ENCODE measurements at regions not wholly inside any gene's neighbourhood (a gene's known extent, or its start where the extent isn't known, plus 50 kb on each side); places are given as distances from the start of the nearest gene placed in this dataset.
"Not testable (repeated sequence)": the region's sequence is repeated elsewhere in the genome, so short reads cannot be mapped to it uniquely, and the experiment has no call there.

- no peak for DNase-seq
- Histone ChIP-seq H4K20me1 (ENCODE audit: insufficient read depth) (no peaks in the 10 kb centered on the region), H3K4me2 (ENCODE audit: unreplicated experiment) (no peak overlapping the region), H3K9me3 (ENCODE audit: low read depth) (no peaks in the 10 kb centered on the region), H3K79me2 (ENCODE audit: insufficient read depth) (no peaks in the 10 kb centered on the region), H3K4me3 (no peak overlapping the region), H2AFZ (no peak overlapping the region), H3K9me2 (ENCODE audit: insufficient read depth) (no peaks in the 10 kb centered on the region), H3K4me1 (ENCODE audit: insufficient read depth) (peaks cover 8% of the 10 kb centered on the region), H3K36me3 (ENCODE audit: low read depth) (no peaks in the 10 kb centered on the region), H3K9ac (no peak overlapping the region), H3K27ac (no peak overlapping the region), H3F3A (ENCODE audit: insufficient read depth) (peaks cover 13% of the 10 kb centered on the region; the same call in 1 of the 2 replicates), H3K27me3 (replicated peaks; ENCODE audit: insufficient read depth) (no peaks in the 10 kb centered on the region)
- 79% methylated on average over 10 of the region's 10 CpGs for WGBS, 2 experiments (ENCODE audit: low coverage in 1 of 2, low lambda C conversion rate in 2 of 2, missing lambda C conversion rate in 2 of 2)
- in situ Hi-C loops (cut with MboI) = no loop called here
- TF ChIP-seq EZH2phosphoT487 (IDR thresholded peaks at IDR 0.05; ENCODE audit: insufficient read depth, low read depth) = no peak
- no peak for TF ChIP-seq EZH2 (IDR thresholded peaks at IDR 0.05; ENCODE audit: insufficient read depth, poor library complexity, severe bottlenecking)
Observed at GRCh38 chr6:14478381-14479225, 361.0 kb downstream of the CD83 start.

GRCh38 chr6:14481946-14482345 lies 364.4 kb downstream of the CD83 start:
- H3K9me2 ChIP-seq (ENCODE audit: insufficient read depth); in situ Hi-C loops (cut with MboI); H3K4me1 ChIP-seq (ENCODE audit: insufficient read depth); H4K20me1 ChIP-seq (ENCODE audit: insufficient read depth); H3K9ac ChIP-seq; H3K27me3 ChIP-seq (replicated peaks; ENCODE audit: insufficient read depth); H3K4me2 ChIP-seq (ENCODE audit: unreplicated experiment); DNase-seq; H3K79me2 ChIP-seq (ENCODE audit: insufficient read depth); H3K36me3 ChIP-seq (ENCODE audit: low read depth); H3K27ac ChIP-seq; H3K4me3 ChIP-seq; H2AFZ ChIP-seq; H3F3A ChIP-seq (ENCODE audit: insufficient read depth); H3K9me3 ChIP-seq (ENCODE audit: low read depth): not testable (repeated sequence)
- no CpG with 5 or more reads among the region's 1 CpG for WGBS, 2 experiments (ENCODE audit: low coverage in 1 of 2, low lambda C conversion rate in 2 of 2, missing lambda C conversion rate in 2 of 2)

GRCh38 chr6:14487625-14488024 lies 370.1 kb downstream of the CD83 start:
- no peaks in the 10 kb centered on the region for H3K9me3 ChIP-seq (ENCODE audit: low read depth)
- WGBS, 2 experiments (ENCODE audit: low coverage in 1 of 2, low lambda C conversion rate in 2 of 2, missing lambda C conversion rate in 2 of 2) = 84 to 95% methylated on average over 3 of the region's 3 CpGs
- no peaks in the 10 kb centered on the region for H3K27me3 ChIP-seq (replicated peaks; ENCODE audit: insufficient read depth)
- no peaks in the 10 kb centered on the region for H3F3A ChIP-seq (ENCODE audit: insufficient read depth)
- H3K4me1 ChIP-seq (ENCODE audit: insufficient read depth) = no peaks in the 10 kb centered on the region
- no peak for DNase-seq
- TF ChIP-seq EZH2 (IDR thresholded peaks at IDR 0.05; ENCODE audit: insufficient read depth, poor library complexity, severe bottlenecking) (no peak), EZH2phosphoT487 (IDR thresholded peaks at IDR 0.05; ENCODE audit: insufficient read depth, low read depth) (no peak)
- H3K9ac ChIP-seq = no peak overlapping the region
- no peaks in the 10 kb centered on the region for H4K20me1 ChIP-seq (ENCODE audit: insufficient read depth)
- H3K27ac ChIP-seq = no peak overlapping the region
- no peaks in the 10 kb centered on the region for H3K79me2 ChIP-seq (ENCODE audit: insufficient read depth)
- H3K4me3 ChIP-seq = no peak overlapping the region
- H2AFZ ChIP-seq = no peak overlapping the region
- H3K36me3 ChIP-seq (ENCODE audit: low read depth) = no peaks in the 10 kb centered on the region
- no peaks in the 10 kb centered on the region for H3K9me2 ChIP-seq (ENCODE audit: insufficient read depth)
- no peak overlapping the region for H3K4me2 ChIP-seq (ENCODE audit: unreplicated experiment)
- in situ Hi-C loops (cut with MboI) = no loop called here

- in situ Hi-C loops (cut with MboI) = no loop called here
- H3K9me3 ChIP-seq (ENCODE audit: low read depth) = no peaks in the 10 kb centered on the region
Observed at GRCh38 chr6:14488180-14488579, 370.6 kb downstream of the CD83 start.

GRCh38 chr6:14489445-14489844 lies 371.9 kb downstream of the CD83 start:
- in situ Hi-C loops (cut with MboI) = no loop called here
- H3K4me3 ChIP-seq = no peak overlapping the region
- no peaks in the 10 kb centered on the region for H3K9me2 ChIP-seq (ENCODE audit: insufficient read depth)
- no peaks in the 10 kb centered on the region for H3F3A ChIP-seq (ENCODE audit: insufficient read depth)
- DNase-seq = no peak
- no peak overlapping the region for H3K27ac ChIP-seq
- H3K27me3 ChIP-seq (replicated peaks; ENCODE audit: insufficient read depth) = no peaks in the 10 kb centered on the region
- H4K20me1 ChIP-seq (ENCODE audit: insufficient read depth) = no peaks in the 10 kb centered on the region
- no peak overlapping the region for H3K9ac ChIP-seq
- WGBS, 2 experiments (ENCODE audit: low coverage in 1 of 2, low lambda C conversion rate in 2 of 2, missing lambda C conversion rate in 2 of 2) = 80 to 83% methylated on average over 3 of the region's 3 CpGs
- H2AFZ ChIP-seq = no peak overlapping the region
- no peaks in the 10 kb centered on the region for H3K9me3 ChIP-seq (ENCODE audit: low read depth)
- H3K36me3 ChIP-seq (ENCODE audit: low read depth) = no peaks in the 10 kb centered on the region
- no peaks in the 10 kb centered on the region for H3K79me2 ChIP-seq (ENCODE audit: insufficient read depth)
- no peak for TF ChIP-seq EZH2phosphoT487 (IDR thresholded peaks at IDR 0.05; ENCODE audit: insufficient read depth, low read depth)
- TF ChIP-seq EZH2 (IDR thresholded peaks at IDR 0.05; ENCODE audit: insufficient read depth, poor library complexity, severe bottlenecking) = no peak
- no peak overlapping the region for H3K4me2 ChIP-seq (ENCODE audit: unreplicated experiment)
- no peaks in the 10 kb centered on the region for H3K4me1 ChIP-seq (ENCODE audit: insufficient read depth)

More at GRCh38 chr6:14488180-14488579, 370.6 kb downstream of the CD83 start:
- no peaks in the 10 kb centered on the region for H3K27me3 ChIP-seq (replicated peaks; ENCODE audit: insufficient read depth)
- no peak overlapping the region for H3K9ac ChIP-seq
- H3K79me2 ChIP-seq (ENCODE audit: insufficient read depth) = no peaks in the 10 kb centered on the region
- no peaks in the 10 kb centered on the region for H3K9me2 ChIP-seq (ENCODE audit: insufficient read depth)
- 95 to 98% methylated on average over 2 of the region's 2 CpGs for WGBS, 2 experiments (ENCODE audit: low coverage in 1 of 2, low lambda C conversion rate in 2 of 2, missing lambda C conversion rate in 2 of 2)
- no peaks in the 10 kb centered on the region for H3K36me3 ChIP-seq (ENCODE audit: low read depth)
- H2AFZ ChIP-seq = no peak overlapping the region
- H4K20me1 ChIP-seq (ENCODE audit: insufficient read depth) = no peaks in the 10 kb centered on the region
- no peak overlapping the region for H3K27ac ChIP-seq
- H3F3A ChIP-seq (ENCODE audit: insufficient read depth) = no peaks in the 10 kb centered on the region
- no peak for TF ChIP-seq EZH2phosphoT487 (IDR thresholded peaks at IDR 0.05; ENCODE audit: insufficient read depth, low read depth)
- H3K4me1 ChIP-seq (ENCODE audit: insufficient read depth) = no peaks in the 10 kb centered on the region
- H3K4me3 ChIP-seq = no peak overlapping the region
- no peak for DNase-seq
- no peak overlapping the region for H3K4me2 ChIP-seq (ENCODE audit: unreplicated experiment)

All from GM23248 (cell line).